ENCODE measurements at regions not wholly inside any gene's neighbourhood (a gene's known extent, or its start where the extent isn't known, plus 50 kb on each side); places are given as distances from the start of the nearest gene placed in this dataset.

- no peaks in the 10 kb centered on the region; a peak in 1 of 7 replicates for H3K36me3 Mint-ChIP-seq (ENCODE audit: insufficient read depth in 1 of 3, low read depth in 3 of 3)
- DNase-seq, result no peak
These were observed 52.0 kb upstream of the GADD45A start for GRCh38 chr1:67632811-67633655.

More at GRCh38 chr1:67632811-67633655, 52.0 kb upstream of the GADD45A start:
- Histone ChIP-seq H2BK12ac (ENCODE audit: insufficient read length, low read depth, low read length) (no peak overlapping the region), H3K9me3 (ENCODE audit: control insufficient read depth, low read depth, low read length) (no peaks in the 10 kb centered on the region), H2BK5ac (ENCODE audit: insufficient read length, low read length) (no peak overlapping the region), H3K79me1 (ENCODE audit: insufficient read depth, low read depth, low read length, poor library complexity, severe bottlenecking) (no peaks in the 10 kb centered on the region), H2BK15ac (ENCODE audit: low read depth, low read length) (no peak overlapping the region), H3K79me2 (ENCODE audit: insufficient read depth, low read length) (no peaks in the 10 kb centered on the region), H3K27me3 (ENCODE audit: insufficient read depth, low read length) (no peaks in the 10 kb centered on the region), H3K23ac (ENCODE audit: insufficient read length, low read depth, low read length) (no peak overlapping the region), H3K18ac (ENCODE audit: insufficient read length, low read depth, low read length) (no peak overlapping the region), H3T11ph (ENCODE audit: low read length) (no peak overlapping the region), H3K4ac (ENCODE audit: low read depth, low read length) (no peak overlapping the region), H3K4me1 (ENCODE audit: insufficient read depth, low read length) (no peaks in the 10 kb centered on the region), H3K9ac (ENCODE audit: extremely low read depth, insufficient read length, low read length) (no peak overlapping the region), H3K4me2 (ENCODE audit: insufficient read depth, insufficient read length, low read length) (no peak overlapping the region), H2AFZ (ENCODE audit: low read length) (no peak overlapping the region), H3K56ac (ENCODE audit: insufficient read length, low read depth, low read length) (no peak overlapping the region), H2BK20ac (ENCODE audit: low read depth, low read length, poor library complexity, severe bottlenecking) (no peak overlapping the region), H4K5ac (ENCODE audit: insufficient read length, low read depth, low read length) (no peak overlapping the region), H3K23me2 (ENCODE audit: insufficient read length, low read depth, low read length, poor library complexity, severe bottlenecking) (no peaks in the 10 kb centered on the region), H2BK120ac (ENCODE audit: low read depth, low read length, poor library complexity, severe bottlenecking) (no peak overlapping the region), H4K20me1 (ENCODE audit: control insufficient read depth, insufficient read depth, insufficient read length) (no peaks in the 10 kb centered on the region), H3K27ac (ENCODE audit: insufficient read length, low read depth, low read length) (no peak overlapping the region), H2AK5ac (ENCODE audit: insufficient read length, low read length) (no peak overlapping the region), H4K91ac (ENCODE audit: insufficient read length, low read depth, low read length) (no peak overlapping the region), H4K8ac (replicated peaks; ENCODE audit: insufficient read length, low read depth, low read length) (no peak overlapping the region), H3K14ac (ENCODE audit: insufficient read depth, low read length) (0 out of 2 replicates have a peak overlapping the region, but pooled peaks have one; percentile 25)
- Mint-ChIP-seq H3K27me3 (ENCODE audit: low read depth) (no peaks in the 10 kb centered on the region; the same call in 1 of the 2 replicates), H3K4me3 (no peak overlapping the region), H3K27ac (peak overlapping the region in 1 of 3 experiments; percentile 66; a peak in 2 of 7 replicates), H3K9me3 (no peaks in the 10 kb centered on the region), H3K4me1 (peaks cover 0 to 4% of the 10 kb centered on the region in 2 experiments; a peak in 1 of 4 replicates)
- no peak for TF ChIP-seq CTCF (conservative IDR thresholded peaks at IDR 0.05)
- WGBS (ENCODE audit: extremely low coverage, insufficient read length, low lambda C conversion rate), result 100% methylated on average over 1 of the region's 10 CpGs

Measured in H9 (cell line).